ENCODE measurements at regions not wholly inside any gene's neighbourhood (a gene's known extent, or its start where the extent isn't known, plus 50 kb on each side); places are given as distances from the start of the nearest gene placed in this dataset.

DNA sequence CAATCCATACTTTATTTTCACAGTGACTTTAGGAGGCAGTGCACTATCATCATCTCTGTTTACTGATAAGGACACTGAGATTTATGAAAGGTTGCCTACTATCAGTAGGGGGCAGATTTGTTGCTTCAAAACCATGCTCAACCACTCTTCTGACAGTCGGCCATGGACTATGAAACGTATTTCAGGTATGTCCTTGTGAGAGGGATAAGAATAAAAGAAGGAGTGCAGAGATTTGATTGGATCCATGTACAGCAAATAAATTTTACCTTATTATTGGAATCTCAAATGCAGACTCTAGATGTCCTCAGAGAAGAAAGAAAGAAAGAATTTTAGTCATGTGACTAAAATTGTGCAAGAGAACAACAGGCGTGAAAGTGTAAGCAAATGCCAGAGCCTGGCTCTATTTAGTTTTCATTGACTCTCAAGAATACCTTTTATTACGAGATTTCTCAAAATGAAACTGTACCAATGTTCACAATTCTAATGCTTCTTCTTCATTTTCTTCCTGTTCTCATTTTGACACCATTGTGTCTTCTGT is 296.6 kb upstream of the RASA1 start:
- Mint-ChIP-seq H3K27me3 (peaks cover 3 to 4% of the 10 kb centered on the region in 2 donors), H3K27ac (no peak overlapping the region), H3K36me3 (no peaks in the 10 kb centered on the region), H3K9me3 (no peaks in the 10 kb centered on the region), H3K4me3 (no peak overlapping the region), H3K4me1 (peaks cover 0 to 10% (median 7%) of the 10 kb centered on the region in 3 donors)
- Histone ChIP-seq H3K36me3 (ENCODE audit: control insufficient read depth in 2 of 2, extremely low read depth in 1 of 2, insufficient read depth in 1 of 2, low read length in 1 of 2) (no peaks in the 10 kb centered on the region), H3K27ac (ENCODE audit: low read length) (no peak overlapping the region), H3K4me1 (ENCODE audit: control insufficient read depth in 1 of 2, extremely low read depth in 1 of 2, insufficient read depth in 2 of 2, low read length in 2 of 2) (no peaks in the 10 kb centered on the region), H3K9me3 (no peaks in the 10 kb centered on the region), H3K27me3 (replicated peaks in 1 of 2; ENCODE audit: control insufficient read depth in 2 of 2, extremely low read depth in 1 of 2, insufficient read depth in 2 of 2, low read length in 1 of 2) (no peaks in the 10 kb centered on the region), H3K4me3 (ENCODE audit: control insufficient read depth in 1 of 2, extremely low read depth in 1 of 2, low read length in 1 of 2) (no peak overlapping the region)
- no CpG with 5 or more reads among the region's 4 CpGs for WGBS (ENCODE audit: insufficient coverage)
- ATAC-seq (replicated peaks in 1 of 4) = peak in 3 of 4 experiments; percentile 29 to 50 (median 37)
- DNase-seq = peak in 1 of 35 experiments; percentile 30
- ChIA-PET POLR2A (no interaction called here), CTCF (interaction anchor here in 1 of 2 donors (1.2 kb wide), 1 partner anchor 429 kb away, joined by 4 read pairs; no protein-coding TSS in a partner anchor)

DNA sequence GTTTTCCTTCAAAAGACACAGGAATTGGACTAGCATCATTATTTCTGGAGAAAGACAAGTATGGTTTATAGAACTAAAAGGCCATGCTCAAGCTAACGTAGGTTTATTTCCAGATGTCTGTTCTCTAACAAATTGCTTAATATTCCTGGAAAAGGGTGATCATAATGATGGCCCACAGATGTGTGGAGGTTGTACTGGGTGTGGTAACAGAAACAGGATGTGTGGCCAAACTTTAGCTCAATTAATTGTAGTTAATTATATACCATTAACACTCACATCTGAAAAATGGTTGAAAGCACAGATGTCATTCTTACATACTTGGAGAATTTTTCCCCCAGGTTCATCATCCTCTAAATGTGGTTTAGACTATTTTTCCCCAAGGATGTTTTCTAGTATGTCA is 292.7 kb upstream of the RASA1 start:
- ChIA-PET POLR2A (interaction anchor here (0.6 kb wide), 2 partner anchors 45 to 1122 kb away, joined by 3 to 4 read pairs; no protein-coding TSS in a partner anchor), CTCF (no interaction called here)
- no peak overlapping the region for H3K4me3 ChIP-seq (ENCODE audit: control insufficient read depth in 1 of 2, extremely low read depth in 1 of 2, low read length in 1 of 2)
- no peaks in the 10 kb centered on the region for H3K27me3 ChIP-seq (replicated peaks in 1 of 2; ENCODE audit: control insufficient read depth in 2 of 2, extremely low read depth in 1 of 2, insufficient read depth in 2 of 2, low read length in 1 of 2)
- H3K4me1 ChIP-seq (ENCODE audit: control insufficient read depth in 1 of 2, extremely low read depth in 1 of 2, insufficient read depth in 2 of 2, low read length in 2 of 2) = no peaks in the 10 kb centered on the region
- ATAC-seq (replicated peaks in 1 of 4) (no peak), DNase-seq (no peak)
- Mint-ChIP-seq H3K27ac (no peak overlapping the region), H3K27me3 (peaks cover 10 to 11% of the 10 kb centered on the region in 2 donors), H3K4me3 (no peak overlapping the region), H3K9me3 (no peaks in the 10 kb centered on the region), H3K4me1 (peaks cover 0 to 7% (median 3%) of the 10 kb centered on the region in 3 donors), H3K36me3 (no peaks in the 10 kb centered on the region)
- no peaks in the 10 kb centered on the region for H3K36me3 ChIP-seq (ENCODE audit: control insufficient read depth in 2 of 2, extremely low read depth in 1 of 2, insufficient read depth in 1 of 2, low read length in 1 of 2)
- H3K27ac ChIP-seq (ENCODE audit: low read length) = no peak overlapping the region
- no peaks in the 10 kb centered on the region for H3K9me3 ChIP-seq
- no CpG with 5 or more reads among the region's 1 CpG for WGBS (ENCODE audit: insufficient coverage)

DNA sequence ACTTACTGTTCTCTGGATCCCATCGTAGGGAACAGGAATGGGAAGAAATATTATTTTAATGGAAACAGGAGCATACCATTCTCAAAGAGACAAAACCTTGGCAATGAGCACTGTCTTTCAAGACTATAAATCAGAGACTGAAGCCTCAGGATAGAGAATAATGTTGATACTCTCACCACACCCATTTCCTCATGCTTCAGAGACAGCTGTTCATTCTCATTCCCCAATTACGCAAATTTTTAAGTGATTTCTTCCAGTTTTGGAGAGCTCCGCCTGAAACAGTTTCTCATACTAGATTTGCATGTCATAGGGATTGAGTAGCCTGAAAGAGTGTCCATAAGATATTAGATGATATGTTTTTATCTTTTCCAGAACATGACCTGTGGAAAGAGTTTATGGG is 290.5 kb upstream of the RASA1 start:
- DNase-seq (no peak), ATAC-seq (replicated peaks in 1 of 4) (no peak)
- no peaks in the 10 kb centered on the region for H3K36me3 ChIP-seq (ENCODE audit: control insufficient read depth in 2 of 2, extremely low read depth in 1 of 2, insufficient read depth in 1 of 2, low read length in 1 of 2)
- Mint-ChIP-seq H3K27ac (no peak overlapping the region), H3K36me3 (no peaks in the 10 kb centered on the region), H3K4me3 (no peak overlapping the region), H3K4me1 (no peaks in the 10 kb centered on the region), H3K27me3 (peaks cover 16 to 18% of the 10 kb centered on the region in 2 donors), H3K9me3 (no peaks in the 10 kb centered on the region)
- no peak overlapping the region for H3K4me3 ChIP-seq (ENCODE audit: control insufficient read depth in 1 of 2, extremely low read depth in 1 of 2, low read length in 1 of 2)
- no peaks in the 10 kb centered on the region for H3K4me1 ChIP-seq (ENCODE audit: control insufficient read depth in 1 of 2, extremely low read depth in 1 of 2, insufficient read depth in 2 of 2, low read length in 2 of 2)
- no peaks in the 10 kb centered on the region for H3K27me3 ChIP-seq (replicated peaks in 1 of 2; ENCODE audit: control insufficient read depth in 2 of 2, extremely low read depth in 1 of 2, insufficient read depth in 2 of 2, low read length in 1 of 2)
- CTCF ChIA-PET = no interaction called here
- POLR2A ChIA-PET = interaction anchor here in 1 of 2 donors (0.5 kb wide), 1 partner anchor 341 kb away, joined by 7 read pairs; no protein-coding TSS in a partner anchor
- no peak overlapping the region for H3K27ac ChIP-seq (ENCODE audit: low read length)
- no CpG with 5 or more reads among the region's 3 CpGs for whole genome bisulfite sequencing (ENCODE audit: insufficient coverage)
- H3K9me3 ChIP-seq = no peaks in the 10 kb centered on the region

DNA sequence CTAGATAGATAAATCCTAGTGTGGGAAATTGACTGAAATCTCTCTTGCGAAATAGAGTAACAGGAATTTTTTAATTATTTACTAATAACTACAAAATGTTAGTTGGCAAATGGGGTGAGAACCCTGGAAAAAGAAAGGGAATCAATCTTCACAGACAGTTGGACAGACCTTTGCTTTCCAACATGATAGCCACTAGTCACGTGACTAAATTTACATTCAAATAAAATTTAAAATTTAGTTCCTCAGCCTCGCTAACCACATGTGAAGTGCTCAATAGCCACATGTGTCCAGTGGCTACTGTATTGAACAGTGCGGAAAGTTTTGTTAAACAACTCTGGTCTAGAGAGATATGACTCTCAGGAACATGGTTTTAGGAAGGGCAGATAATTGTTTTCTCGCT is 289.9 kb upstream of the RASA1 start:
- Histone ChIP-seq H3K36me3 (ENCODE audit: control insufficient read depth in 2 of 2, extremely low read depth in 1 of 2, insufficient read depth in 1 of 2, low read length in 1 of 2) (no peaks in the 10 kb centered on the region), H3K4me3 (ENCODE audit: control insufficient read depth in 1 of 2, extremely low read depth in 1 of 2, low read length in 1 of 2) (no peak overlapping the region), H3K27me3 (replicated peaks in 1 of 2; ENCODE audit: control insufficient read depth in 2 of 2, extremely low read depth in 1 of 2, insufficient read depth in 2 of 2, low read length in 1 of 2) (no peaks in the 10 kb centered on the region), H3K27ac (ENCODE audit: low read length) (no peak overlapping the region), H3K9me3 (no peaks in the 10 kb centered on the region), H3K4me1 (ENCODE audit: control insufficient read depth in 1 of 2, extremely low read depth in 1 of 2, insufficient read depth in 2 of 2, low read length in 2 of 2) (no peaks in the 10 kb centered on the region)
- Mint-ChIP-seq H3K9me3 (no peaks in the 10 kb centered on the region), H3K27me3 (peaks cover 16 to 17% of the 10 kb centered on the region in 2 donors), H3K27ac (no peak overlapping the region), H3K4me1 (no peaks in the 10 kb centered on the region), H3K4me3 (no peak overlapping the region), H3K36me3 (no peaks in the 10 kb centered on the region)
- CTCF ChIA-PET = no interaction called here
- 100% methylated on average over 1 of the region's 5 CpGs for WGBS (ENCODE audit: insufficient coverage)
- ATAC-seq (replicated peaks in 1 of 4) (no peak), DNase-seq (no peak)
- POLR2A ChIA-PET = no interaction called here

DNA sequence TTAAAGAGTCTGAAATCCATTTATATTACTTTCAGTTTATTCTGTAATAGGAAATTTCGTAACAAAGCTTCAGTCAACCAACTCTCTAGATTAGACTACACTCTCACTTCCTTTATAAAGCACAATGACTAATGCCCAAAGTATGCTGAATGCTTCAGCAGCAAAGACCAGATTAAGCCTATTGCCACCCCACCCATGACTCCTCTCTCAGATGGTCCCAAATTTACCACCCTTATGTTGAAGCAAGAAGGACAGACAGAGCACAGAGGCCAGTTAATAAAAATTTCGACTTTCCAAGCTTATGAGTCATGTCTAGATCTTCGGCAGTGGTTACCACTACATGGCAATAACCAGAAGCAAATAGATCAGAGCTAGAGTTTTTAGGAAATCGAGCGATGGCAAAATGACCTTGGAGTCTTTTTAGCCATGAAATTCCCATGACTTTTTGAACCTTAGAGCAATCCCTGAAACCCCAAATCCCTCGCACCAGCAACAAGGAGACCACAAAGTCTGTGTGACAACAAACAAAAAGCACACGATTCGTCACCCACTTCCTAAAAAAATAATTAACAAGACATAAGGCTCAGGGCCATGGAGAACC is 287.8 kb upstream of the RASA1 start:
- Histone ChIP-seq H3K4me1 (ENCODE audit: control insufficient read depth in 1 of 2, extremely low read depth in 1 of 2, insufficient read depth in 2 of 2, low read length in 2 of 2) (no peaks in the 10 kb centered on the region), H3K27ac (ENCODE audit: low read length) (no peak overlapping the region), H3K4me3 (ENCODE audit: control insufficient read depth in 1 of 2, extremely low read depth in 1 of 2, low read length in 1 of 2) (no peak overlapping the region), H3K27me3 (replicated peaks in 1 of 2; ENCODE audit: control insufficient read depth in 2 of 2, extremely low read depth in 1 of 2, insufficient read depth in 2 of 2, low read length in 1 of 2) (no peaks in the 10 kb centered on the region), H3K36me3 (ENCODE audit: control insufficient read depth in 2 of 2, extremely low read depth in 1 of 2, insufficient read depth in 1 of 2, low read length in 1 of 2) (no peaks in the 10 kb centered on the region), H3K9me3 (no peaks in the 10 kb centered on the region)
- Mint-ChIP-seq H3K27ac (no peak overlapping the region), H3K27me3 (peaks cover 14% of the 10 kb centered on the region in 2 donors), H3K4me1 (no peaks in the 10 kb centered on the region), H3K4me3 (no peak overlapping the region), H3K9me3 (no peaks in the 10 kb centered on the region), H3K36me3 (no peaks in the 10 kb centered on the region)
- 63% methylated on average over 6 of the region's 8 CpGs for WGBS (ENCODE audit: insufficient coverage)
- ChIA-PET POLR2A (no interaction called here), CTCF (no interaction called here)
- no peak for DNase-seq
- no peak for ATAC-seq (replicated peaks in 1 of 4)

DNA sequence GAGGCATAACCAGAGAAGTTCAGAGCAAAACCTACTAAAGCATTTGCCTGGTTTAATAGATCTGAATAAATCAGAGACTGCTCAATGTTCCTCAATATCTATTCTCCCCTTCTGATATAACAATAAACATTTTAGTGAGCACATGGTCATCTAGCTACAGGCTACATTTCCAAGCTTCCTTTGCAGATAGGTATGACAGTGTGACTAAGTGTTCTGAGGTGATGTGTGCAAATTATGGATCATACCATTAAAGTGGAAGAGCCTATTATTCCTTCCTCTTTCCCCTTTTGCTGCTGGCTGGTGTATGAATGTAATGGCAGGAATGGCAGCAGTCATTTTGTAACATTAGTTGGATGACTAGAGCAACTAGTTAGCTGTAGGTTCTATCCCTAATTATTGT is 285.8 kb upstream of the RASA1 start:
- ChIA-PET CTCF (interaction anchor here in 1 of 2 donors (0.8 kb wide), 1 partner anchor 31 kb away, joined by 4 read pairs; no protein-coding TSS in a partner anchor), POLR2A (no interaction called here)
- Mint-ChIP-seq H3K27me3 (peaks cover 12% of the 10 kb centered on the region in 2 donors), H3K4me3 (no peak overlapping the region), H3K4me1 (no peaks in the 10 kb centered on the region), H3K27ac (no peak overlapping the region), H3K36me3 (no peaks in the 10 kb centered on the region), H3K9me3 (no peaks in the 10 kb centered on the region)
- H3K4me1 ChIP-seq (ENCODE audit: control insufficient read depth in 1 of 2, extremely low read depth in 1 of 2, insufficient read depth in 2 of 2, low read length in 2 of 2) = no peaks in the 10 kb centered on the region
- no peak for DNase-seq
- H3K9me3 ChIP-seq = no peaks in the 10 kb centered on the region
- H3K36me3 ChIP-seq (ENCODE audit: control insufficient read depth in 2 of 2, extremely low read depth in 1 of 2, insufficient read depth in 1 of 2, low read length in 1 of 2) = no peaks in the 10 kb centered on the region
- no peak overlapping the region for H3K4me3 ChIP-seq (ENCODE audit: control insufficient read depth in 1 of 2, extremely low read depth in 1 of 2, low read length in 1 of 2)
- no peaks in the 10 kb centered on the region for H3K27me3 ChIP-seq (replicated peaks in 1 of 2; ENCODE audit: control insufficient read depth in 2 of 2, extremely low read depth in 1 of 2, insufficient read depth in 2 of 2, low read length in 1 of 2)
- no peak overlapping the region for H3K27ac ChIP-seq (ENCODE audit: low read length)
- no peak for ATAC-seq (replicated peaks in 1 of 4)
